Right renal pelvis (tissue), 4 donors: ENCODE measurements at regions not wholly inside any gene's neighbourhood (a gene's known extent, or its start where the extent isn't known, plus 50 kb on each side); places are given as distances from the start of the nearest gene placed in this dataset.
A peak's percentile ranks its signal among the peaks of the same experiment; 100 is the strongest.
"Not testable (repeated sequence)": the region's sequence is repeated elsewhere in the genome, so short reads cannot be mapped to it uniquely, and the experiment has no call there.

Source experiments
- DNase-seq, 4 donors: peaks; one replicate each; pipeline ENCODE4 v3.0.0-alpha.2; 2013; ENCODE audit warnings: low read depth in 4 of 4, low spot score in 3 of 4, missing footprints in 1 of 4

DNA sequence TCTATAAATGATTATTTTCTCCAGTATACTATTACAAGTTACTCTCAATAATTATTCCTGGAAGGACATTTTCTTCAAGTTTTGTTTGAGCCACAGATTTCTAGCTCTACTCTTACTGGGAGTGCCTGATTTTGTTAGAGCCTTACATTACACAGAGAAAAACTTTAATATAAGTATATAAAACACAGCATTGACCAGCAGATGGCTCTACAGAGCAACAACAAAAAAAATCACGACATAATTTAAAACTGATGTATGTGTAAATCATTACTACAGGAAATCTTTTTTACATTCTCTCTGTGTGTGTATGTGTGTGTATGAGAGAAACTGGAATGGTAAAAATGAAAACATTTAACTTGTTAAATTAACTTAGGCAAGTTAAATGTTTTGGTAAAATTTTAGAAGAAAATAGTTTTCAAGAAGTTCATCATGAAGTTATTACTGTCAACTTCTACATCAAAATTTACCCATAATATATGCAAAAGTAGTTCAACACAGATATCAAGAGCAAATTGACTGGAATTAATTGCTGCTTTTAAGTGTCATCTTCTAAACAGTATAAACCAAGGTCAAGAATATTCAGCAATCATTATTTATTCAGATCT, 103.3 kb downstream of the MDH1 start:
- DNase-seq, result peak in 2 of 4 donors; percentile 14 to 23

DNA sequence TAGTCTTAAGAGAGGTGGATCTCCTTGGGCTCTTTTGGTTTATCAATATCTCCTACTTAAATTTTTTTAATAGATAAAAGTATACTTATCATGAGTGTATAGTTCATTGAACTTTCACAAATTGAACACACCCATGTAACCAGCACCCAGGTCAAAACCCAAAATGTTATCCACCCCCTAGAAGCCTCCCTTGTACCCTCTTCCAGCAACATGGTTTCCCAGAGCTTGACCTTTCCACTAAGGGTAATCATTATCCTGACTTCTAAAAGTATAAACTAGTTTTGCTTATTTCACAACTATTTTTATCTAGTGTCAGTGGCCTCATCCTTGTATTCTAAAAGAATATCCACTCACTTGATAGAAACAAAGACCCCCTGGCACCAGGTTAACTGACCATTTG, 106.8 kb downstream of the MDH1 start:
- DNase-seq, result no peak

DNA sequence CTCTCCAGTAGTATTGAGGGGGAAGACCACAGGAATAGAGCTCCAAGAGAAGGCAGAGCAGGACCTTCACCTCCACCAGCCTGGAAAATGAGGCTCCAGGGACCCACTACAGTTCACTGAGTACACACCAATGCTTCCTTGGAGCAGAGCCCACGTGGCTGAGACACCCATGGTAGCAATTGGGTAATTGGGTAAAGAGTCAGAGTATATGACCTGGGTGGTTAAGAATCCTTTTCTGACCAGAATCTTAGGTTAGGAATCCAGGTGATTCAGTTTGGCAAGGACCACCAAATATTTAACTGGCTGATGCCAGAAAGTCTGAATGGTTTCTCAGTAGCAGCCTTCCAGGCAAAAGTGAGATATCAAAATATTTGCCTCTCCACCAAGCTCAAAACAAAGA, 107.7 kb downstream of the MDH1 start:
- DNase-seq, result no peak

DNA sequence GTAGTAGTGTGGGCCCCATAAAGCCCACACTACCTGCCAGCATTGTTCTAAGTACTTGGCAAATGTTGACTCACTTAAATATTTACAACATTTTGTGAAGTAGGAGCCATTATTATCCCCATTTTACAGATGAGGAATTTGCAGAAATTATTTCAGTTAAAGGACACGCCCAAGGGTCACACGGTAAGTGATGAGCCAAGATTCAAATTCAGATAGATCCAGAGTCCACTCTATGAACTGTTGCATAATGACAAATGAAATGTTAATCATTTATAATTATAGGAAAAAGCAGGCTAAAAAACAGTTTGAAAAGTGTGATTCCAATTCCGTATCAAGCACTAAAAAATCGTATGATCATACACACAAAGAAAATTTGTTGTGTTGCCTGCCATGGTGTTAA, 108.4 kb downstream of the MDH1 start:
- DNase-seq, result no peak

DNA sequence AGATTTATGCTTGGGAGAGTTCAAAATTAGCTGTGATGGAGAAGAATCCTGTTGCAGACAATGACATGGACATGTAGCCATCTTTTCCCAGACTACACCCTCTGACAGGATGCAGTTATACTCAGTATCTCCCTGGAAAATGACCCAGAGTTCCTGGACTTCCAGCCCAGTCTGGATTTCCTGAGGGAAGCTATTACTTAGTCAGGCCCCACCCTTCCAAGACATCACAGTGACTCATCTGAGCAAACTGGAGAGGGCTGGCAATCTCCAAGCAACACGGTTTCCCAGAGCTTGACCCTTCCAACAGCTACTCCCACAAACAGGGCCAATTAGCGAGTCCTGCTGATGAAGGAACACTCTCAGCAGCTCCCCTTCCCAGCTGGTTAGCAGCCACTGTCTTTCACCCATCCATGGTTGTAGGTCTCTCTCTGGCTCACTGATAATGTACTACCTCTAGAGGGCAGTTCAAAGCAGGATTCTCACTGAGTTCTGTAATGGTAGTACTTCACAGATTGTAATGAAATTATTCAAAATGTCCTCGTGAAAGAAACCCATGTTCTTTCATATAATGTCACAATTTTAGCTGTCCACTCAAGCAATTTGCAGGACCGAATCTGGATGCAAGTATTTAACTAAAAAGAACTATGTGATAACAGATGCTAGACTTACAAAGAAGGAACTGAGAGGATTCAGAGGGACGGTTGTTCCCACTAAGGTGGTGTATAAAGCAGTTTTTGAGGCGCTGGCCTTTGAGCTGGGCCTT, 110.2 kb downstream of the MDH1 start:
- peak in 1 of 4 donors; percentile 12 for DNase-seq

DNA sequence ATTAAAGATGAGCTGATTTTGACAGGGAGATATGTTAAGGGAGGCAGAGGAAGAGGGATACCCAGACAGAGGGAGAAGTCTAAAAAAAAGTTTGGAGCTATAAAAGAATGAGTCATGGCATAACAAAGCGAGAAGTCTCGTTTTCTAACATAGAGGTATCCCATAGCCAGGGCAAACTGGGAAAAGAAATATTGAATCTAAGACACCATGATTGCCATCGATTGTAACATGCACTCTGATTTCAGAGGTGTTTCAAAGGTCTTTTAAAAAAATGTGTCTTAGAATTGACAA, 110.7 kb downstream of the MDH1 start:
- no peak for DNase-seq

DNA sequence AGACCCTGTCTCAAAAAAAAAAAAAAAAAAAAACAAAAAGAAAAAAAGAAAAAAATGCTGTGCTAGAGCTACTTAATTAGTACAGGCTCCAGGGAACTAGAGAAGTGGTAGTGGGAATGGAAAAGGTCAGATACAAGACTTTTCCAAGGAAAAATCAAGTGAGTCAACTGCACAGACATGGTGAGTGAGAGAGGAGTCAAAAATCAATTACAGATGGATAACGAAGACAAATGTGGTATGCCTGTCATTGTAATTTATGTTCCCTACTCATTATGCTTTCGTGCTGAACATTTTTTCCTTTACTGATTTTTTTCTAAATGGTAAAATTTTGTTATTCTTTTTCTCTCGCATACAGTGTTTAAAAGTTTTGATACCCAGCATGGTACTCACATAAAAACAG, 111.5 kb downstream of the MDH1 start:
- no peak for DNase-seq

DNA sequence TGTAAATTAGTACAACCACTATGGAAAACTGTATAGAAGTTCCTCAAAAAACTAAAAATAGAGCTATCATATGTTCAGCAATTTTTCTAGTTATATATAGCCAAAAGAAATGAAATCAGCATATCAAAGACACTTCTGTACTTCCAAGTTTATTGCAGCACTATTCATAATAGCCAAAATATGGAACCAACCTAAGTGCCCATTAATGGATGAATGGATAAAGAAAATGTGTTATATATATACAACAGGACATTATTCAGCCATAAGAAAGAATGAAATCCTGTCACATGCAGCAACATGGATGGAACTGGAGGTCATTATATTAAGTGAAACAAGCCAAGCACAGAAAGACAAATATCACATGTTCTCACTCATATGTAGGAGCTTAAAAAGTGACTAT, 112.6 kb downstream of the MDH1 start:
- no peak for DNase-seq

DNA sequence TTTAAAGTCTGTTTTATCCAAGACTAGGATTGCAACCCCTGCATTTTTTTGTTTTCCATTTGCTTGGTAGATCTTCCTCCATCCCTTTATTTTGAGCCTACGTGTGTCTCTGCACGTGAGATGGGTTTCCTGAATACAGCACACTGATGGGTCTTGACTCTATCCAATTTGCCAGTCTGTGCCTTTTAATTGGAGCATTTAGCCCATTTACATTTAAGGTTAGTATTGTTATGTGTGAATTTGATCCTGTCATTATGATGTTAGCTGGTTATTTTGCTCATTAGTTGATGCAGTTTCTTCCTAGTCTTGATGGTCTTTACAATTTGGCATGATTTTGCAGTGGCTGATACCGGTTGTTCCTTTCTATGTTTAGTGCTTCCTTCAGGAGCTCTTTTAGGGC, 117.3 kb downstream of the MDH1 start:
- DNase-seq, result not testable (repeated sequence)

DNA sequence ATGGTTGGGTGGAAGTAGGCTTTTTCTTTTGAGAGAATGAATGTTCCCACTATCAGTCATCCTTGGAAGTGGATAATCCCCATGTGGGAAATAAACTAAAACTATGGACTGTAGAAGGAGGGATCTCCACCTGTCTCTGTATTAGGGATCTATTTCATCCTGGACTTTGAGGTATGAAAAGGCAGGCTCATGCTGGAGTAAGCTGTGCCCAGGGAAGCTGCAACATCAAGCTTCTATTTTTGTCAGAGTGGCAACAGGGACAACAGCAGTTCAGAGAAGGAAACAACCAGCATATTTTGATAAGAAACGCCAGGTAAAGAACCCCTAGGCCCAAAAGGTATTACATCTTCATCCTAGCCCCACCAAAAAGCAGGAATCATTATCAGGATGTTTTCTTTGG, 122.0 kb downstream of the MDH1 start:
- no peak for DNase-seq

DNA sequence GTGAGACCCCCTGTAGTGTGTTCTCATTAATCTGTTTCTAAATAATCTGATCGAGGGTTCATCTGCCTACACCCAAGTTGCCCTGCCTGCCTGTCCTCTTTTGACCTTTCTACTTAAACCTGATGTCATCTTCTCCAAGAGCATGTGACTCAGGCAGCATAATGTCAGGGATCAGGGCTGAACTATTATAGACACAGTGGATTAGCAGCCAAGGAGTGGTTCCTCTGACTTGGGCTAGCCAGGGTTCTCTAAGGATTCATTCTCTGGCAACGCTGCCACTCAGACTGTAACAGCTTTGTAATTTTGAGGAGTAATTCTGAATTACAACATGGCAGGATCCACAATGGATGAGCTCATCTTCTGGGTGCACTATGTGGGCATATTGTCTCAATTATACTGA, 124.0 kb downstream of the MDH1 start:
- no peak for DNase-seq

DNA sequence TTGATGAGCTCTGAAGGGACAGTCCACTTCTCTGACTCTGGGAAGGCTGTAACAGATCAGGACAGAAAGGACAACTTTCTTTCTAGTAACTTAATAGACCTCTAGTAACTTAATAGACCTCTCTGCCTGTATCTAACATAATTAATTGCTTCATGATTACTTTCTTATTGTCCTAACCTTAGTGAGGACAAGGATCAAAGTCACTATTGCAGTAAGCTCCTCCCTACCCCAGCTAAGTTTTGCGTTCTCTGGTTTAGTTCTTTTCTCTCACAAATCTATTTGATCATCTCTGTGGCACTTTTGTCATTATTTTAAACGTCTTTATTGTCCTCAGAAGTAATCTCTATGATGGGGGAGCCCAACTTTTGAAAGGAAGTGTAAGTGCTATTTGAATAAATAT, 125.5 kb upstream of the UGP2 start:
- peak in 2 of 4 donors; percentile 0 to 12 for DNase-seq

DNA sequence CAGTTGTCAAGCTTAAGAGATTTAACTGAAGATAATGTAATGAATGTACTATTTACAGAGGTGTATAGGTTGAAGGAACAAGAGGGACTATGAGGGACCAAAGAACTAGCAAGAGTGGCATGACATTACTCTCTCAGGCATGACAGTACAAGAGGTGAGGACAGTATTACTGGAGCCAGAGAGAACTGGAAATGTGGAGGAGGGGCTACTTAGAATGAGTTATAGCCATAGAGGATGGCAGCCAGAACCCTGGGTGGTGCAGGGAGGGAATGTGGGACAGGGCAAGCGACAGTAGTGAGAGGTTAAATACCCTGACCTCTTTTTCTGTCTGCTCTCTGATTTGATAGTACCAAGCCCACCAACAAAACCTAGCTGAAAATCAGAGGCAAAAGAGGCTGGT, 122.6 kb upstream of the UGP2 start:
- no peak for DNase-seq

DNA sequence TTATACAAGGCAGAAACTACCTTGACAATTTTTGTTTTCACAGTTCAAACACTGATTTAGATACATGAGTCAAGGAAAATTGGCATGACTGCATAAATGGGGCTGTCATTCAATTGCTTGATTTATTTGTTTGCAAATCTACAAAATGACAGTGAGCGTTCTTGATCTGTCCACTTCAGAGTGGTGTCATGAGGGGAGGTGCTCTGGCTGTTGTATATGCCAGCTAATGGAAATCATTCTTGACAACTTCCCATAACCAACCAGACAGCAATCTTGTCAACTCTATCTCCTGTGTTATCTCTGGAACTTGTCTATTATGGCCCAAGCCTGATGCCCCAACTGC, 120.6 kb upstream of the UGP2 start:
- no peak for DNase-seq

DNA sequence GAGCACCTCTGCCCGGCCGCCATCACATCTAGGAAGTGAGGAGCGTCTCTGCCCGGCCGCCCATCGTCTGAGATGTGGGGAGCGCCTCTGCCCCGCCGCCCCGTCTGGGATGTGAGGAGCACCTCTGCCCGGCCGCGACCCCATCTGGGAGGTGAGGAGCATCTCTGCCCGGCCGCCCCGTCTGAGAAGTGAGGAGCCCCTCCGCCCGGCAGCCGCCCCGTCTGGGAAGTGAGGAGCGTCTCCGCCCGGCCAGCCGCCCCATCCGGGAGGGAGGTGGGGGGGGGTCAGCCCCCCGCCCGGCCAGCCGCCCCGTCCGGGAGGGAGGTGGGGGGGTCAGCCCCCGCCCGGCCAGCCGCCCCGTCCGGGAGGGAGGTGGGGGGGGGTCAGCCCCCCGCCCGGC, 119.4 kb upstream of the UGP2 start:
- DNase-seq, result not testable (repeated sequence)

DNA sequence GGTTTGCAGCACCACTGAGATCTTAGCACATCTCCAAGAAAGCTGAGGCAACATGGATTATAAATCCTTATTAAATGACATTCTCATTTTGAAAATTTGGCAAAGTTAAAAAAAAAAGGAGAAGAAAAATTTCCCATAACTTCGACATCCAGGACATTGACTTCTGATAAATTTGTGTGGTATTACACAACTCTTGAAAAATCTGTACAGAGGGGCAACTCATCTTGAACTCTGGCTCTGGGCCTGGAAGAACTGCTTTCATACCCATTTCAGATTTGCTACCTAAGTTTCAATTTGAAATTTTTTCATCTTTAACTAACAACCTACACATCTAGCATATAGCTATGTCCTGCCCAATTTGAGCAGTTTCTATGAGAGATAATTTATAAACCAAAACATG, 118.0 kb upstream of the UGP2 start:
- DNase-seq, result no peak

DNA sequence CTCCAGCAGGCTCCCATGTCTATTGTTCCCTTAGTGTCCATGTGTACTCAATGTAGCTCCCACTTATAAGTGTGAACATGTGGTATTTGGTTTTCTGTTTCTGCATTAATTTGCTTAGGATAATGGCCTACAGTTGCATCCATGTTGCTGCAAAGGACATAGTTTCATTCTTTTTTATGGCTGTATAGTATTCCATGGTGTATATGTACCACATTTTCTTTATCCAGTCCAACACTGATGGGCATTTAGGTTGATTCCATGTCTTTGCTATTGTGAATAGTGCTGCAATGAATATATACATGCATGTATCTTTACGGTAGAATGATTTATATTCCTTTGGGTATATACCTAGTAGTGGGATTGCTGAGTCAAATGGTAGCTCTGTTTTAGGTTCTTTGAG, 116.5 kb upstream of the UGP2 start:
- DNase-seq, result not testable (repeated sequence)

DNA sequence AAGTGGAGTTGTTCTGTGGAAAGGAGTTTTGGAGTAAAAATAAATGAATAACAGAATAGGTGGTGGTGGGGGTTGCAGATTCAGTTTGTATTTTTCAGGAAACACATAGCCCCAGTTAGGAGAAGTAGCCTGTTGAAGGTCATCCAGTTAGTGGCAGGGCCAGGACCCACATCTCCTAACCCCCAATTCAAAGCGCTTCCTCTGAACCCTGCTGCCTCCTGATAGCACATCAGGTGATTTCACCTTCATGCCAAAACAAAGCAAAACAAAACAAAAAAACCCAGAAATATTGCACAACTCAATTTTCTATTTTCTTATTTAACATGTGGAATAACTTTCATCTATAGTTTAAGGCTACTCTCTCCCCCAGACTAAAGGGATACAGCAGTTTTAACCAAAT, 112.3 kb upstream of the UGP2 start:
- no peak for DNase-seq

DNA sequence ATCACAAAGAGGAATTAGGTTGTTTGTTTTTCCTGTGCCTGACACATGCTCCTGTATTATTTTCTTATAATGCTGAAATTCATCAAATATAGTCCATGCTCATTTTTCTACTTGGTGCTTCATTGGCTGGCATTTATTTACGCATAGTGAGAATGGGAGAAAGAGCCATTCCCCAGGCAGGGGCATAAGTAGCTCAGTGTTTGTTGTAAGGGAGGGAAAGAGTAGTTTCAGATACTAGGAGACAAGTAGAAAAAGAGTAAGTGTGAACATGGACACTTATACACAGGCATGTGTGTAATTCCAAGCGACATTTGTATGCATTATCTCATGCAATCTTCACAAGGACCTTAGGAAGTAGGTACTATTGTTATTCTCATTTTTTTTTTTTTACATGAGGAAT, 111.9 kb upstream of the UGP2 start:
- no peak for DNase-seq

DNA sequence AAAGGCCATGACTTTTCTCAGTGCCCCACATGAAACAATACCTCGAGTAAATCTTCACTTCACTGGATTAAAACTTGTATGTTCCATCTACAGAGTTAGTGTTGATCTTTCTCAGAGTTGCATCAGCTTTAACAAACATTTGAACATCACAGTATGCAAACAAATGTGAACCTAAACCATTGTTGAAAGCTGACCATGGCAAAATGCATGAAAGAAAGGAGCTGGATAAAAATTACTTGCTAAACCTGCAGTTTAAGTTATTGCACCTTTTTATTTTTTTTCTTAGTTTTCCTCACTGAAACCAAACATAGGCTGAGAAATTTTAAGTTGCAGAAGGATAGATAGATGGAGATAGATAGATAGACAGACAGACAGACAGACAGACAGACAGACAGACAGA, 107.2 kb upstream of the UGP2 start:
- no peak for DNase-seq

DNA sequence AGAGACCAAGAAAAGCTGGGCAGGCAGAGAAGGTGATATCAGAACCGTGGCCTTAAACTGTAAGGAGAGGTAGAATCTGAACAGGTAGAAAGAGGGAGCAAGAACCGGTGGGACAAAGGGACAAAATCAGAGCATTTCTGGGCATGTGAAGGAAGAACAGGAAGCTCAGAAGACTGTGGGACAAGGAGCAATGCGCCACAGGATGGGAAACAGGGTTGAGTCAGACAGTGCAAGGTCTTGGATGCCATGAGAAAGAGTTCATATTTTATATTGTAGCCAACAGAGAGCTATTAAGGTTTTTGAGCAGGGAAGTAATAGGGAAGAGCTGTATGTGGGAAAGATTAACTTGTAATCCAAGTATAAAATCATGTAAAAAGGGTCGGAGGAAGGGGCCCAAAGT, 106.4 kb upstream of the UGP2 start:
- no peak for DNase-seq

DNA sequence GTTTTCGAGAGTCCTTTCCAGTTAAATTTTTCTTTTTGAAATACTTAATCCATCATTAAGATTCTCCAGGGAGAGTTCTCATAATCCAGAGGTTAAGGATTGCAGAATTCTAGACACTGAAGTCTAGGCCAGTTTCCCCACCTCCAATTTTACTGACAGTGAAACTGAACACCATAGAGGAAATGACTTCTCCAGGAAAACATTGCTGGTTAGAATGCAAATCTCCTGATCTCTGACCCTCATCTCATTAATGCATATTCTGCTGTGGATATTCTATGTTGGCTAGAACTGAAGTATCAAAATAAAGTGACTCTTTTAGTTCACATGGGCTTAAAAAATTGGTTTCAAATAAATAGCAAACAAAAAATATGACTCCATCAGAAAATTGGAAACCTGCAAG, 105.8 kb upstream of the UGP2 start:
- no peak for DNase-seq

DNA sequence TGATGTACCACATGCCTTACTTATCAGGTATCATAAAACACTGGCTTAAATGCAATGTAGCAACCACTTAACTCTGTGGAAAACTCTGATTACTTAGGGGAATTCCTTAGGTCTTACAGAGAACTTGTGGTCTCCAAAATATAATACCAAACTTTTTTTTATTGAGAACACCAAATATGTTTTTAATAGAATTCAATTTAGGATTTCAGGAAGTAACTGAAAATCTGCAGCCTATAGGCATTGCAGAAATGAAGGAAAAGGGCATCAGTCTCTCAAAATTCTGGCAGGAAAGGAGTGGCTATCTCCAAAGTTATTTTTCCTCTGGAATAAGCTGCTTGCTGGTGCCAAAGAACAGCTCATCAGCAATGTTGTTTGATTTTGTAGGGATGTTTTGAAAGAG, 105.3 kb upstream of the UGP2 start:
- no peak for DNase-seq
